H1 (cell line): ENCODE measurements at regions not wholly inside any gene's neighbourhood (a gene's known extent, or its start where the extent isn't known, plus 50 kb on each side); places are given as distances from the start of the nearest gene placed in this dataset.

Source experiments
- BCL11A ChIP-seq, 2 experiments: IDR thresholded peaks; one replicate each; pipeline ENCODE4 v1.6.1; 2011; ENCODE audit warnings: low read depth in 2 of 2, low read length in 2 of 2, mild to moderate bottlenecking in 2 of 2
- EZH2 ChIP-seq: fragments of 200-600 bp; sonication (generic); IDR thresholded peaks from 2 replicates; pipeline ENCODE4 v1.7.1; 2012; ENCODE audit warnings: low read depth, mild to moderate bottlenecking, moderate library complexity, low read length, inconsistent platforms; ENCODE audit not compliant: severe bottlenecking
- POLR2A ChIP-seq, 2 experiments: IDR thresholded peaks; 1 replicate in 1 of 2; 2 replicates in 1 of 2; pipeline ENCODE4 v1.6.1; 2011; ENCODE audit warnings: low read depth in 2 of 2, low read length in 2 of 2, mild to moderate bottlenecking in 2 of 2; ENCODE audit errors: control extremely low read depth in 1 of 2
- TF ChIP-seq, protein P1 (sequence below), 3 experiments: IDR thresholded peaks; 1 replicate in 2 of 3; 2 replicates in 1 of 3; pipeline versions ENCODE4 v1.5.1 to v1.6.1; 2011; ENCODE audit warnings: low read length in 3 of 3, mild to moderate bottlenecking in 3 of 3, inconsistent platforms in 2 of 3, low read depth in 1 of 3, moderate library complexity in 1 of 3; ENCODE audit not compliant: insufficient read depth in 1 of 3; ENCODE audit errors: control extremely low read depth in 1 of 3

DNA sequence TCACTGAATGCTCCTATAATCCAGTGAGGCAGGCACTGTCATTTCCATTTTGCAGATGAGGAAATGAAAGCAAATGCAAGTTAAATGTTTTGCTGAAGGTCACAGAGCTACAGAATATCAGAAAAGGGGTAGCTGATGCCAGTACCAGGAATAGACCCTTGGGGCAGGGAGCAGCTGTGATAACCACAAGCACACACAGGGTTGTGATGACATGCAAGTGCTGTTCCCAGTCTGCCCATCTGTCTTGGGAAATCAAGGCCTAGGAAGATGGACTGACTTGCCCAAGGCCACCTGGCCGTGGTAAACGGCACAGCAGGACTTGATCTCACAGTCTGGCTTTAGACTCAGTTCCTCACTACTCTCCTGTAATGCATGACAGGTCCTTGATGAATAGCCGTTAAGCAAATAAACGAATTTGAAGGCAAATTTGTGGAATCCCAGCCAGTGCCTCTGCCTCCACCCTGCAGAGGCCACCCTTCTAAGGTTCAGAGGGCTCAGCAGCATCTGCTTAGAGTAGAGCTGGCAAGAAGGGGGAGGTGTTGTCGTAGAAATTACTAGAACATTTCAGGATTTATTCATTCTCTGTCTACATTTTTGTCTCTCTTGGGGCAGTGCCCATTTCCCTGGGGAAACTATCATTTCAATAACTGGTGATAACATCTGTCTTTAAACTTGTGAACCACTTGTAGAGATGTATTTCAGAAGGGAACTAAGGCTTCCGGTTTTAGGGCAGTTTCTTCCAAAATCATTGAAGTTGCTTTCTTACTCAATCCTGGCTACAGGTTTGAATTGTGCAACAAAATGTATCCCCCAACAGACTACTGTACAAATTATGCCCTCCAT, 53.2 kb upstream of the MRPS6 start:
- TF ChIP-seq POLR2A (IDR thresholded peaks at IDR 0.05; ENCODE audit: control extremely low read depth in 1 of 2, low read depth in 2 of 2, low read length in 2 of 2): no peak
- no peak for TF ChIP-seq BCL11A (IDR thresholded peaks at IDR 0.05; ENCODE audit: low read depth in 2 of 2, low read length in 2 of 2)
- TF ChIP-seq, protein P1, sequence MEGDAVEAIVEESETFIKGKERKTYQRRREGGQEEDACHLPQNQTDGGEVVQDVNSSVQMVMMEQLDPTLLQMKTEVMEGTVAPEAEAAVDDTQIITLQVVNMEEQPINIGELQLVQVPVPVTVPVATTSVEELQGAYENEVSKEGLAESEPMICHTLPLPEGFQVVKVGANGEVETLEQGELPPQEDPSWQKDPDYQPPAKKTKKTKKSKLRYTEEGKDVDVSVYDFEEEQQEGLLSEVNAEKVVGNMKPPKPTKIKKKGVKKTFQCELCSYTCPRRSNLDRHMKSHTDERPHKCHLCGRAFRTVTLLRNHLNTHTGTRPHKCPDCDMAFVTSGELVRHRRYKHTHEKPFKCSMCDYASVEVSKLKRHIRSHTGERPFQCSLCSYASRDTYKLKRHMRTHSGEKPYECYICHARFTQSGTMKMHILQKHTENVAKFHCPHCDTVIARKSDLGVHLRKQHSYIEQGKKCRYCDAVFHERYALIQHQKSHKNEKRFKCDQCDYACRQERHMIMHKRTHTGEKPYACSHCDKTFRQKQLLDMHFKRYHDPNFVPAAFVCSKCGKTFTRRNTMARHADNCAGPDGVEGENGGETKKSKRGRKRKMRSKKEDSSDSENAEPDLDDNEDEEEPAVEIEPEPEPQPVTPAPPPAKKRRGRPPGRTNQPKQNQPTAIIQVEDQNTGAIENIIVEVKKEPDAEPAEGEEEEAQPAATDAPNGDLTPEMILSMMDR (IDR thresholded peaks at IDR 0.05; ENCODE audit: control extremely low read depth in 1 of 3, insufficient read depth in 1 of 3, low read depth in 1 of 3, low read length in 3 of 3): no peak
- TF ChIP-seq EZH2: no peak
